Body of pancreas (tissue), 4 donors: ENCODE measurements at regions not wholly inside any gene's neighbourhood (a gene's known extent, or its start where the extent isn't known, plus 50 kb on each side); places are given as distances from the start of the nearest gene placed in this dataset.

Source experiments
- ATAC-seq: fragments of 150-250 bp; one replicate; pipeline ENCODE4 v1.9.1; 2016
- DNase-seq, 4 donors: peaks; one replicate each; pipeline ENCODE4 v3.0.0-alpha.2; 2019
- H3K27ac ChIP-seq, 4 donors: fragments of 200-600 bp; sonication (generic); 1 replicate in 3 of 4; 2 replicates in 1 of 4; pipeline versions ENCODE4 v1.5.1 to v1.6.1; 2016 to 2019; ENCODE audit warnings: mild to moderate bottlenecking in 1 of 4, mixed read lengths in 1 of 4, moderate library complexity in 1 of 4
- H3K27me3 ChIP-seq, 2 donors: fragments of 200-600 bp; sonication (generic); one replicate each; pipeline ENCODE4 v1.6.0; 2016; ENCODE audit warnings: mild to moderate bottlenecking in 1 of 2
- H3K36me3 ChIP-seq, 2 donors: fragments of 200-600 bp; sonication (generic); replicated peaks in 1 of 2; 2 replicates each; pipeline ENCODE4 v1.5.1; 2016; ENCODE audit warnings: low read depth in 2 of 2; ENCODE audit not compliant: insufficient read depth in 1 of 2
- H3K4me1 ChIP-seq: fragments of 200-600 bp; sonication (generic); one replicate; pipeline ENCODE4 v1.6.0; 2016
- H3K4me3 ChIP-seq, 2 donors: fragments of 200-600 bp; sonication (generic); 1 replicate in 1 of 2; 2 replicates in 1 of 2; pipeline ENCODE4 v1.5.1; 2016 to 2019
- H3K9me3 ChIP-seq, 3 donors: fragments of 200-600 bp; sonication (generic); 1 replicate in 2 of 3; 2 replicates in 1 of 3; pipeline ENCODE4 v1.5.1; 2016
- CTCF ChIP-seq, 7 experiments: fragments of 450-650 bp in 4 of 7; fragments of 200-600 bp in 3 of 7; sonication (generic) in 3 of 7; IDR thresholded peaks; one replicate each; pipeline ENCODE4 v1.5.1; 2016 to 2019; ENCODE audit warnings: antibody characterized with exemption in 7 of 7
- POLR2A ChIP-seq, 3 donors: fragments of 450-650 bp; IDR thresholded peaks; one replicate each; pipeline ENCODE4 v1.6.1; 2016; ENCODE audit warnings: antibody characterized with exemption in 3 of 3, mild to moderate bottlenecking in 2 of 3
- WGBS, 2 donors: methylation state at CpG; one replicate each; pipeline ENCODE4 v1.1.5; 2017; 5-methylcytosine and 5-hydroxymethylcytosine counted together
- intact Hi-C: fragments of 100-400 bp; cut with DNase I; formaldehyde crosslinking; loops from one replicate; pipeline ENCODE4 v1.15.1; 2023

- Histone ChIP-seq H3K4me3 (no peak overlapping the region), H3K27ac (no peak overlapping the region), H3K4me1 (no peaks in the 10 kb centered on the region), H3K36me3 (no peaks in the 10 kb centered on the region), H3K9me3 (peaks cover 0 to 12% (median 0%) of the 10 kb centered on the region in 3 donors), H3K27me3 (no peaks in the 10 kb centered on the region)
- WGBS, 2 donors, result 38 to 50% methylated on average over 2 of the region's 2 CpGs
- ATAC-seq, result no peak
- DNase-seq, result no peak
- no peak for TF ChIP-seq CTCF (IDR thresholded peaks at IDR 0.05)
- TF ChIP-seq POLR2A (IDR thresholded peaks at IDR 0.05), result no peak
- intact Hi-C loops, result no loop called here
Measured at GRCh38 chr10:57098146-57098545, 737.1 kb upstream of the ZWINT start.

- TF ChIP-seq POLR2A (IDR thresholded peaks at IDR 0.05), result no peak
- TF ChIP-seq CTCF (IDR thresholded peaks at IDR 0.05), result no peak
- Histone ChIP-seq H3K27ac (no peak overlapping the region), H3K36me3 (no peaks in the 10 kb centered on the region), H3K9me3 (peaks cover 0 to 12% (median 0%) of the 10 kb centered on the region in 3 donors), H3K27me3 (no peaks in the 10 kb centered on the region), H3K4me1 (no peaks in the 10 kb centered on the region), H3K4me3 (no peak overlapping the region)
- 78 to 81% methylated on average over 3 of the region's 3 CpGs for WGBS, 2 donors
- intact Hi-C loops, result no loop called here
- ATAC-seq (no peak), DNase-seq (no peak)
Measured at GRCh38 chr10:57096044-57096443, 735.0 kb upstream of the ZWINT start.

- no peak overlapping the region for H3K4me3 ChIP-seq
- no peaks in the 10 kb centered on the region for H3K4me1 ChIP-seq
- intact Hi-C loops, result no loop called here
- no peaks in the 10 kb centered on the region for H3K36me3 ChIP-seq
- DNase-seq (peak in 1 of 4 donors; percentile 8), ATAC-seq (no peak)
- no peaks in the 10 kb centered on the region for H3K27me3 ChIP-seq
- TF ChIP-seq POLR2A (IDR thresholded peaks at IDR 0.05), result no peak
- no peak for TF ChIP-seq CTCF (IDR thresholded peaks at IDR 0.05)
- 53 to 67% methylated on average over 7 of the region's 7 CpGs for WGBS, 2 donors
- H3K9me3 ChIP-seq, result peaks cover 0 to 12% (median 0%) of the 10 kb centered on the region in 3 donors
- no peak overlapping the region for H3K27ac ChIP-seq
Measured at GRCh38 chr10:57094965-57095364, 733.9 kb upstream of the ZWINT start.

- Histone ChIP-seq H3K9me3 (peaks cover 0 to 12% (median 0%) of the 10 kb centered on the region in 3 donors), H3K4me1 (no peaks in the 10 kb centered on the region), H3K27ac (no peak overlapping the region), H3K27me3 (no peaks in the 10 kb centered on the region), H3K36me3 (no peaks in the 10 kb centered on the region), H3K4me3 (no peak overlapping the region)
- intact Hi-C loops, result no loop called here
- ATAC-seq (no peak), DNase-seq (no peak)
- no peak for TF ChIP-seq POLR2A (IDR thresholded peaks at IDR 0.05)
- TF ChIP-seq CTCF (IDR thresholded peaks at IDR 0.05), result no peak
Measured at GRCh38 chr10:57094083-57094482, 733.0 kb upstream of the ZWINT start.

- no peaks in the 10 kb centered on the region for H3K36me3 ChIP-seq
- no peak overlapping the region for H3K4me3 ChIP-seq
- no peaks in the 10 kb centered on the region for H3K27me3 ChIP-seq
- no peaks in the 10 kb centered on the region for H3K9me3 ChIP-seq
- TF ChIP-seq POLR2A (IDR thresholded peaks at IDR 0.05), result no peak
- no peak for TF ChIP-seq CTCF (IDR thresholded peaks at IDR 0.05)
- WGBS, 2 donors, result 56 to 62% methylated on average over 6 of the region's 6 CpGs
- DNase-seq (no peak), ATAC-seq (no peak)
- intact Hi-C loops, result no loop called here
- H3K27ac ChIP-seq, result no peak overlapping the region
- H3K4me1 ChIP-seq, result no peaks in the 10 kb centered on the region
Measured at GRCh38 chr10:57053530-57053929, 692.5 kb upstream of the ZWINT start.
